Endothelial cell of umbilical vein (primary cell): ENCODE measurements at regions not wholly inside any gene's neighbourhood (a gene's known extent, or its start where the extent isn't known, plus 50 kb on each side); places are given as distances from the start of the nearest gene placed in this dataset.

ENCODE experiments used
- BruUV-seq: library from RNA; stranded (reverse); fragments of 400-500 nt; replicated peaks from 2 replicates; lab custom pipeline; 2021; lab: Mats Ljungman, UMichigan
- CTCF ChIA-PET: fragments of 300-600, 350-600 bp; sonication (Branson Sonifier 250); formaldehyde crosslinking; loops from one replicate; lab custom pipeline; 2021; ENCODE audit warnings: antibody characterized with exemption, inconsistent platforms; lab: Charles Lee
- POLR2A ChIA-PET: fragments of 300-600, 350-600 bp; sonication (Branson Sonifier 250); formaldehyde crosslinking; loops from one replicate; lab custom pipeline; 2021; ENCODE audit warnings: antibody characterized with exemption, inconsistent platforms; lab: Charles Lee
- DNase-seq: peaks from one replicate; pipeline ENCODE4 v3.0.0-alpha.2; 2011; ENCODE audit warnings: low read depth, low spot score
- FAIRE-seq: peaks from 2 replicates; lab custom pipeline; 2011; peaks lifted over from hg19 to GRCh38; lab: Jason Lieb, UNC
- H2AFZ ChIP-seq: 2 replicates; pipeline ENCODE4 v1.6.0; 2012; ENCODE audit warnings: low read depth, low read length, control low read depth, inconsistent platforms
- H3K27ac ChIP-seq: 2 replicates; pipeline ENCODE4 v1.5.1; 2011; ENCODE audit warnings: low read depth, mild to moderate bottlenecking, control low read depth, low read length, moderate library complexity; ENCODE audit not compliant: insufficient read depth
- H3K27me3 ChIP-seq, 2 experiments: 2 replicates each; pipeline versions ENCODE4 v1.6.0 to v1.6.1; 2011; ENCODE audit warnings: low read length in 2 of 2, mixed read lengths in 1 of 2; ENCODE audit not compliant: control insufficient read depth in 2 of 2, insufficient read depth in 2 of 2
- H3K36me3 ChIP-seq, 2 experiments: 2 replicates in 1 of 2; 3 replicates in 1 of 2; pipeline ENCODE4 v1.5.1; 2011; ENCODE audit warnings: low read length in 2 of 2, mild to moderate bottlenecking in 1 of 2, moderate library complexity in 1 of 2; ENCODE audit not compliant: control insufficient read depth in 2 of 2, insufficient read depth in 2 of 2; ENCODE audit errors: extremely low read depth in 1 of 2
- H3K4me1 ChIP-seq: 3 replicates; pipeline ENCODE4 v1.5.1; 2011; ENCODE audit warnings: mild to moderate bottlenecking, low read length; ENCODE audit not compliant: control insufficient read depth, insufficient read depth; ENCODE audit errors: extremely low read depth
- H3K4me2 ChIP-seq: 2 replicates; pipeline ENCODE4 v1.6.1; 2011; ENCODE audit warnings: low read length, control low read depth, mixed read lengths; ENCODE audit not compliant: insufficient read depth
- H3K4me3 ChIP-seq, 3 experiments: fragments of 200-600 bp in 1 of 3; sonication (generic), shearing (Covaris generic) in 1 of 3; replicated peaks in 1 of 3; 2 replicates each; pipeline ENCODE4 v1.5.1; 2011 to 2016; ENCODE audit warnings: control low read depth in 3 of 3, low read length in 3 of 3, mild to moderate bottlenecking in 2 of 3, inconsistent platforms in 1 of 3, low read depth in 1 of 3, moderate library complexity in 1 of 3; ENCODE audit not compliant: insufficient read depth in 1 of 3
- H3K79me2 ChIP-seq: 2 replicates; pipeline ENCODE4 v1.6.0; 2012; ENCODE audit warnings: low read length, inconsistent platforms; ENCODE audit not compliant: control insufficient read depth, insufficient read depth
- H3K9ac ChIP-seq: replicated peaks from 2 replicates; pipeline ENCODE3; 2011; ENCODE audit warnings: low read length, control low read depth; ENCODE audit not compliant: insufficient read depth; ENCODE audit errors: extremely low read depth
- H3K9me1 ChIP-seq: replicated peaks from 3 replicates; pipeline ENCODE4 v1.6.0; 2011; ENCODE audit warnings: mild to moderate bottlenecking, low read length; ENCODE audit not compliant: control insufficient read depth, insufficient read depth; ENCODE audit errors: extremely low read depth
- H3K9me3 ChIP-seq: replicated peaks from 2 replicates; pipeline ENCODE4 v1.5.1; 2012; ENCODE audit warnings: low read length, inconsistent platforms; ENCODE audit not compliant: control insufficient read depth, insufficient read depth
- H4K20me1 ChIP-seq: replicated peaks from 2 replicates; pipeline ENCODE3; 2011; ENCODE audit warnings: mild to moderate bottlenecking, low read length; ENCODE audit not compliant: control insufficient read depth, insufficient read depth; ENCODE audit errors: extremely low read depth
- EZH2 ChIP-seq: IDR thresholded peaks from 2 replicates; pipeline ENCODE4 v1.6.1; 2012; ENCODE audit warnings: borderline replicate concordance, low read depth, mild to moderate bottlenecking, moderate library complexity, low read length, inconsistent platforms; ENCODE audit not compliant: severe bottlenecking
- FOS ChIP-seq: IDR thresholded peaks from 2 replicates; pipeline ENCODE4 v1.6.1; 2011; ENCODE audit warnings: mild to moderate bottlenecking, low read length, moderate library complexity, borderline replicate concordance; ENCODE audit not compliant: insufficient read depth
- GATA2 ChIP-seq: IDR thresholded peaks from 2 replicates; pipeline ENCODE4 v1.7.0; 2011; ENCODE audit warnings: low read depth, mild to moderate bottlenecking, moderate library complexity, mixed read lengths, low read length; ENCODE audit not compliant: insufficient read length, insufficient read depth
- JUN ChIP-seq: IDR thresholded peaks from 2 replicates; pipeline ENCODE4 v1.6.1; 2011; ENCODE audit warnings: borderline replicate concordance, low read depth; ENCODE audit not compliant: insufficient read length, insufficient read depth
- MYC ChIP-seq: IDR thresholded peaks from one replicate; pipeline ENCODE4 v1.6.1; 2011; ENCODE audit warnings: mild to moderate bottlenecking, low read depth, low read length
- POLR2A ChIP-seq: IDR thresholded peaks from 2 replicates; pipeline ENCODE4 v1.6.1; 2012; ENCODE audit warnings: low read depth, mild to moderate bottlenecking, control low read depth, low read length
- POLR2AphosphoS5 ChIP-seq: IDR thresholded peaks from 2 replicates; pipeline ENCODE4 v1.6.1; 2012; ENCODE audit warnings: low read depth, mild to moderate bottlenecking, control low read depth, low read length, moderate library complexity; ENCODE audit not compliant: insufficient read depth
- dilution Hi-C: fragments of 300-500 bp; cut with MboI; formaldehyde crosslinking; loops from one replicate; pipeline ENCODE4 v1.15.0; 2019; ENCODE audit warnings: low sequenced_read_pairs; ENCODE audit not compliant: extremely low pct_ligation_motif_present
- intact Hi-C: fragments of 100-400 bp; cut with micrococcal nuclease; formaldehyde crosslinking; loops from one replicate; pipeline ENCODE4 v1.10.0; 2022
- TF ChIP-seq, protein P1 (sequence below): IDR thresholded peaks from 2 replicates; pipeline ENCODE4 v1.6.1; 2011; ENCODE audit not compliant: insufficient read depth, insufficient read length
- TF ChIP-seq, protein P2 (sequence below), 2 donors: IDR thresholded peaks; 1 replicate in 1 of 2; 2 replicates in 1 of 2; pipeline ENCODE4 v1.5.1; 2011; ENCODE audit warnings: low read length in 2 of 2, mild to moderate bottlenecking in 2 of 2, moderate library complexity in 2 of 2, control low read depth in 1 of 2, inconsistent platforms in 1 of 2, low read depth in 1 of 2; ENCODE audit not compliant: insufficient read depth in 1 of 2; ENCODE audit errors: extremely low read depth in 1 of 2

DNA sequence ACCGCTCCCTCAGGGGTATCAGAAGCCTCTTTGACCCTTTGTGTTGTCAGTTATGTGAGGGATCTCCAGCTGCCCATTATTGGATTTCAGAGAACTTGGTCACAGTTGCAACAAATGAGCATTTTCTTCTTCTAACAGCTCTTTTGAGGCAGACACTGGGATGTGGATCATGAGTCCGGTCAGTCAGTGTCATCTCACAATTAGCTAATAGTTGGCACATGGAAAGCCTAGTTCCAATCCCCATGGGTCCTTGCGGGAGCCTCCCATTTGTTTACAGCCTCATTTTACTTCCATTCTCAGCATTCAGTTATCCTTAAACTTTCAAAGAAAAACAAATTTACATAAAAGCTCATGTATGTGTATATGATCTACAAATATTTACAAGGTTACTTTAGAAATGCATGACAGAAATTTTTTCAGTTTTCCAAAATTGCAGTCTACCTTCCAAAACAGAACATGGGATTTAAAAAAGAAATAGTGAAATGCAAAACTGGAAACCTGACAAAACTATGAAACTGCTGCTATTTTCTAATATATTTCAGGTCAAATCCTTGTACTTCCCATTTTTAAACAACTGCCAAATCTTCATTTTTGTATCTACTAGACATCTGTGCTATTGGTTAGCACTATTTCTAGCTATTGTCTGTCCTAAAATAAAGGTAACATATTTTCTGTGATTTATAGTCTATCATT lies 547.1 kb upstream of the ZEB2 start:
- H3K27ac ChIP-seq, result no peak overlapping the region
- no peak overlapping the region for H2AFZ ChIP-seq
- no peaks in the 10 kb centered on the region for H3K9me1 ChIP-seq
- H3K79me2 ChIP-seq, result no peaks in the 10 kb centered on the region
- H3K27me3 ChIP-seq, result no peaks in the 10 kb centered on the region
- no peaks in the 10 kb centered on the region for H3K4me1 ChIP-seq
- DNase-seq (no peak), FAIRE-seq (no peak)
- no peaks in the 10 kb centered on the region for H4K20me1 ChIP-seq
- no peak overlapping the region for H3K4me3 ChIP-seq
- H3K36me3 ChIP-seq, result no peaks in the 10 kb centered on the region
- intact Hi-C loops (no loop called here), dilution Hi-C loops (no loop called here)
- H3K4me2 ChIP-seq, result no peak overlapping the region
- TF ChIP-seq FOS, result no peak
- no peak for TF ChIP-seq POLR2A
- no peak for TF ChIP-seq POLR2AphosphoS5
- no TSS peak for BruUV-seq
- H3K9ac ChIP-seq, result no peak overlapping the region
- ChIA-PET POLR2A (no interaction called here), CTCF (interaction anchor here (1.1 to 1.3 kb wide), 2 partner anchors 10 to 37 kb away, joined by 3 read pairs; no protein-coding TSS in a partner anchor)
- no peaks in the 10 kb centered on the region for H3K9me3 ChIP-seq

DNA sequence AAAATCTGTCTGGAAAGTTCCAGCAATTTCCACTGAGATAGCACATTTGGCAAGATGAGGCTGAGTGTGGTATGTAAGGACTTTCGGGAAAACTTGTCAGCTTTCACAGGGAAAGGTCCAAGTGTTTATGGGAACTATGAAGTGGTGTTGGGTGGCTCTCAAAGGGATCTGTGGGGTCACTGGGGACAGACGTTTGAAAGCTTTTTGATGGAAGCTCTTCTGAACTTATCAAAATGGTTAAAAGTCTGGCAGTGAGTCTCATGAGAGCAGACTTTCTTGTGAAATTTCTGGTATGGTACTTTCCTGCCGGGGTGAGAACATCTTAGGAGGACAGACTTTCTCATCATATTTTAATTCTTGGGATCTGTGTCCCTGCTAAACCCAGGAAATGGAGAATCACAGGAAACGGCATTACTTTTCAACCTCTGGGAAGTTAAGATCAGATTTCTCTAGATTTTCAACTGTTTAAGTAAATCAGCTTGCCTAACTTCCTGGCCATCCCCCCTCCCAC lies 546.3 kb upstream of the ZEB2 start:
- no peak overlapping the region for H3K9ac ChIP-seq
- H4K20me1 ChIP-seq, result no peaks in the 10 kb centered on the region
- CTCF ChIA-PET, result interaction anchor here (1.1 to 1.3 kb wide), 2 partner anchors 11 to 38 kb away, joined by 3 read pairs; no protein-coding TSS in a partner anchor
- no peaks in the 10 kb centered on the region for H3K9me1 ChIP-seq
- no peak overlapping the region for H3K27ac ChIP-seq
- no peaks in the 10 kb centered on the region for H3K4me1 ChIP-seq
- no peaks in the 10 kb centered on the region for H3K9me3 ChIP-seq
- FAIRE-seq, result no peak
- no peak overlapping the region for H3K4me2 ChIP-seq
- intact Hi-C loops (no loop called here), dilution Hi-C loops (no loop called here)
- TF ChIP-seq EZH2 (no peak), POLR2AphosphoS5 (no peak), JUN (no peak), FOS (no peak), POLR2A (no peak), GATA2 (no peak), MYC (no peak)
- TF ChIP-seq, protein P1, sequence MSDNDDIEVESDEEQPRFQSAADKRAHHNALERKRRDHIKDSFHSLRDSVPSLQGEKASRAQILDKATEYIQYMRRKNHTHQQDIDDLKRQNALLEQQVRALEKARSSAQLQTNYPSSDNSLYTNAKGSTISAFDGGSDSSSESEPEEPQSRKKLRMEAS, result no peak
- TF ChIP-seq, protein P2, sequence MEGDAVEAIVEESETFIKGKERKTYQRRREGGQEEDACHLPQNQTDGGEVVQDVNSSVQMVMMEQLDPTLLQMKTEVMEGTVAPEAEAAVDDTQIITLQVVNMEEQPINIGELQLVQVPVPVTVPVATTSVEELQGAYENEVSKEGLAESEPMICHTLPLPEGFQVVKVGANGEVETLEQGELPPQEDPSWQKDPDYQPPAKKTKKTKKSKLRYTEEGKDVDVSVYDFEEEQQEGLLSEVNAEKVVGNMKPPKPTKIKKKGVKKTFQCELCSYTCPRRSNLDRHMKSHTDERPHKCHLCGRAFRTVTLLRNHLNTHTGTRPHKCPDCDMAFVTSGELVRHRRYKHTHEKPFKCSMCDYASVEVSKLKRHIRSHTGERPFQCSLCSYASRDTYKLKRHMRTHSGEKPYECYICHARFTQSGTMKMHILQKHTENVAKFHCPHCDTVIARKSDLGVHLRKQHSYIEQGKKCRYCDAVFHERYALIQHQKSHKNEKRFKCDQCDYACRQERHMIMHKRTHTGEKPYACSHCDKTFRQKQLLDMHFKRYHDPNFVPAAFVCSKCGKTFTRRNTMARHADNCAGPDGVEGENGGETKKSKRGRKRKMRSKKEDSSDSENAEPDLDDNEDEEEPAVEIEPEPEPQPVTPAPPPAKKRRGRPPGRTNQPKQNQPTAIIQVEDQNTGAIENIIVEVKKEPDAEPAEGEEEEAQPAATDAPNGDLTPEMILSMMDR (IDR thresholded peaks at IDR 0.05; ENCODE audit: extremely low read depth in 1 of 2, insufficient read depth in 1 of 2, low read depth in 1 of 2, low read length in 2 of 2), result no peak
- POLR2A ChIA-PET, result no interaction called here
- BruUV-seq, result no TSS peak
- no peak overlapping the region for H3K4me3 ChIP-seq
- no peaks in the 10 kb centered on the region for H3K27me3 ChIP-seq
- no peaks in the 10 kb centered on the region for H3K36me3 ChIP-seq
- DNase-seq, result no peak
- no peaks in the 10 kb centered on the region for H3K79me2 ChIP-seq
- H2AFZ ChIP-seq, result no peak overlapping the region
